Liver (tissue), 7 donors: ENCODE measurements at regions not wholly inside any gene's neighbourhood (a gene's known extent, or its start where the extent isn't known, plus 50 kb on each side); places are given as distances from the start of the nearest gene placed in this dataset.

Experiments
- DNase-seq: peaks from one replicate; pipeline ENCODE4 v3.0.0-alpha.2; 2017; ENCODE audit warnings: low spot score
- H3K27ac ChIP-seq, 2 donors: one replicate each; pipeline ENCODE4 v1.7.0; 2013; ENCODE audit warnings: inconsistent platforms in 2 of 2, low read length in 2 of 2, control low read depth in 1 of 2, low read depth in 1 of 2, mild to moderate bottlenecking in 1 of 2
- H3K27me3 ChIP-seq, 4 donors: one replicate each; pipeline versions ENCODE4 v1.6.1 to v1.7.0; 2013; ENCODE audit warnings: low read length in 3 of 4, inconsistent platforms in 1 of 4, mild to moderate bottlenecking in 1 of 4, moderate library complexity in 1 of 4; ENCODE audit not compliant: control insufficient read depth in 4 of 4, insufficient read depth in 4 of 4
- H3K36me3 ChIP-seq, 4 donors: one replicate each; pipeline versions ENCODE4 v1.6.1 to v1.7.0; 2013; ENCODE audit warnings: low read length in 3 of 4, mild to moderate bottlenecking in 3 of 4, low read depth in 1 of 4, moderate library complexity in 1 of 4; ENCODE audit not compliant: control insufficient read depth in 4 of 4, insufficient read depth in 3 of 4
- H3K4me1 ChIP-seq, 4 donors: one replicate each; pipeline versions ENCODE4 v1.6.1 to v1.7.0; 2013; ENCODE audit warnings: low read length in 3 of 4, mild to moderate bottlenecking in 3 of 4, moderate library complexity in 1 of 4; ENCODE audit not compliant: control insufficient read depth in 4 of 4, insufficient read depth in 4 of 4
- H3K4me3 ChIP-seq, 3 donors: one replicate each; pipeline versions ENCODE4 v1.6.1 to v1.7.0; 2013; ENCODE audit warnings: low read length in 3 of 3, control low read depth in 1 of 3, low read depth in 1 of 3, mild to moderate bottlenecking in 1 of 3
- H3K9ac ChIP-seq, 2 donors: one replicate each; pipeline ENCODE4 v1.7.0; 2013; ENCODE audit warnings: low read length in 2 of 2, mild to moderate bottlenecking in 2 of 2, moderate library complexity in 2 of 2, control low read depth in 1 of 2, low read depth in 1 of 2
- H3K9me3 ChIP-seq, 4 donors: one replicate each; pipeline versions ENCODE4 v1.6.1 to v1.7.0; 2013; ENCODE audit warnings: low read length in 3 of 4; ENCODE audit not compliant: control insufficient read depth in 4 of 4
- ATF3 ChIP-seq: IDR thresholded peaks from 2 replicates; pipeline ENCODE4 v1.6.1; 2016; ENCODE audit warnings: antibody characterized with exemption
- EGR1 ChIP-seq, 2 donors: IDR thresholded peaks; 2 replicates each; pipeline ENCODE4 v1.6.1; 2016 to 2018; ENCODE audit warnings: antibody characterized with exemption in 2 of 2, low read depth in 2 of 2
- FOXA1 ChIP-seq: IDR thresholded peaks from 2 replicates; pipeline ENCODE4 v1.6.1; 2016; ENCODE audit warnings: antibody characterized with exemption
- FOXA2 ChIP-seq: IDR thresholded peaks from 2 replicates; pipeline ENCODE4 v1.6.1; 2016; ENCODE audit warnings: antibody characterized with exemption
- GABPA ChIP-seq, 2 donors: IDR thresholded peaks in 1 of 2; conservative IDR thresholded peaks in 1 of 2; 2 replicates each; pipeline ENCODE4 v1.6.1; 2016; ENCODE audit warnings: antibody characterized with exemption in 2 of 2, mild to moderate bottlenecking in 1 of 2, moderate library complexity in 1 of 2
- HNF4A ChIP-seq, 2 donors: conservative IDR thresholded peaks; 2 replicates each; pipeline ENCODE4 v1.6.1; 2016; ENCODE audit warnings: antibody characterized with exemption in 2 of 2, mild to moderate bottlenecking in 2 of 2
- HNF4G ChIP-seq: IDR thresholded peaks from 2 replicates; pipeline ENCODE4 v1.6.1; 2016; ENCODE audit warnings: antibody characterized with exemption
- JUND ChIP-seq, 2 donors: IDR thresholded peaks; 2 replicates each; pipeline ENCODE4 v1.6.1; 2016; ENCODE audit warnings: antibody characterized with exemption in 2 of 2
- MAX ChIP-seq: IDR thresholded peaks from 2 replicates; pipeline ENCODE4 v1.6.1; 2016; ENCODE audit warnings: antibody characterized with exemption
- NR2F2 ChIP-seq: IDR thresholded peaks from 2 replicates; pipeline ENCODE4 v1.6.1; 2016; ENCODE audit warnings: antibody characterized with exemption
- RAD21 ChIP-seq, 2 donors: IDR thresholded peaks; 2 replicates each; pipeline ENCODE4 v1.6.1; 2016; ENCODE audit warnings: antibody characterized with exemption in 2 of 2, mild to moderate bottlenecking in 2 of 2
- RXRA ChIP-seq, 2 donors: IDR thresholded peaks; 2 replicates each; pipeline ENCODE4 v1.6.1; 2017 to 2018; ENCODE audit warnings: antibody characterized with exemption in 2 of 2, mild to moderate bottlenecking in 1 of 2
- SP1 ChIP-seq: IDR thresholded peaks from 2 replicates; pipeline ENCODE4 v1.6.1; 2018; ENCODE audit warnings: antibody characterized with exemption, mild to moderate bottlenecking
- TAF1 ChIP-seq: conservative IDR thresholded peaks from 2 replicates; pipeline ENCODE4 v1.6.1; 2016; ENCODE audit warnings: antibody characterized with exemption, mild to moderate bottlenecking
- YY1 ChIP-seq: IDR thresholded peaks from 2 replicates; pipeline ENCODE4 v1.6.1; 2016; ENCODE audit warnings: antibody characterized with exemption, mild to moderate bottlenecking
- ZBTB33 ChIP-seq: IDR thresholded peaks from 2 replicates; pipeline ENCODE4 v1.6.1; 2016; ENCODE audit warnings: antibody characterized with exemption
- WGBS: extraction: QIAGEN DNeasy Blood & Tissue Kit; methylation state at CpG from one replicate; pipeline ENCODE4 v1.1.7; 2013; 5-methylcytosine and 5-hydroxymethylcytosine counted together
- TF ChIP-seq, protein P1 (sequence below): IDR thresholded peaks from 2 replicates; pipeline ENCODE4 v1.6.1; 2016; ENCODE audit warnings: antibody characterized with exemption, mild to moderate bottlenecking
- donor health status: healthy.
- donor health status: healthy.
- donor health status: healthy.
- donor health status: healthy.

GRCh38 chr2:65939687-65940086, 495.2 kb upstream of the MEIS1 start:
- DNase-seq: no peak
- Histone ChIP-seq H3K4me3 (no peak overlapping the region), H3K36me3 (no peaks in the 10 kb centered on the region), H3K9me3 (peaks cover 0 to 4% (median 0%) of the 10 kb centered on the region in 4 donors), H3K27ac (no peak overlapping the region), H3K27me3 (no peaks in the 10 kb centered on the region), H3K9ac (no peak overlapping the region), H3K4me1 (no peaks in the 10 kb centered on the region)
- 82% methylated on average over 2 of the region's 2 CpGs for WGBS
- TF ChIP-seq GABPA (IDR thresholded peaks at IDR 0.05 in 1 of 2, conservative IDR thresholded peaks at IDR 0.05 in 1 of 2): no peak
- no peak for TF ChIP-seq HNF4A (conservative IDR thresholded peaks at IDR 0.05)
- TF ChIP-seq MAX: no peak
- no peak for TF ChIP-seq JUND (IDR thresholded peaks at IDR 0.05)
- TF ChIP-seq, protein P1, sequence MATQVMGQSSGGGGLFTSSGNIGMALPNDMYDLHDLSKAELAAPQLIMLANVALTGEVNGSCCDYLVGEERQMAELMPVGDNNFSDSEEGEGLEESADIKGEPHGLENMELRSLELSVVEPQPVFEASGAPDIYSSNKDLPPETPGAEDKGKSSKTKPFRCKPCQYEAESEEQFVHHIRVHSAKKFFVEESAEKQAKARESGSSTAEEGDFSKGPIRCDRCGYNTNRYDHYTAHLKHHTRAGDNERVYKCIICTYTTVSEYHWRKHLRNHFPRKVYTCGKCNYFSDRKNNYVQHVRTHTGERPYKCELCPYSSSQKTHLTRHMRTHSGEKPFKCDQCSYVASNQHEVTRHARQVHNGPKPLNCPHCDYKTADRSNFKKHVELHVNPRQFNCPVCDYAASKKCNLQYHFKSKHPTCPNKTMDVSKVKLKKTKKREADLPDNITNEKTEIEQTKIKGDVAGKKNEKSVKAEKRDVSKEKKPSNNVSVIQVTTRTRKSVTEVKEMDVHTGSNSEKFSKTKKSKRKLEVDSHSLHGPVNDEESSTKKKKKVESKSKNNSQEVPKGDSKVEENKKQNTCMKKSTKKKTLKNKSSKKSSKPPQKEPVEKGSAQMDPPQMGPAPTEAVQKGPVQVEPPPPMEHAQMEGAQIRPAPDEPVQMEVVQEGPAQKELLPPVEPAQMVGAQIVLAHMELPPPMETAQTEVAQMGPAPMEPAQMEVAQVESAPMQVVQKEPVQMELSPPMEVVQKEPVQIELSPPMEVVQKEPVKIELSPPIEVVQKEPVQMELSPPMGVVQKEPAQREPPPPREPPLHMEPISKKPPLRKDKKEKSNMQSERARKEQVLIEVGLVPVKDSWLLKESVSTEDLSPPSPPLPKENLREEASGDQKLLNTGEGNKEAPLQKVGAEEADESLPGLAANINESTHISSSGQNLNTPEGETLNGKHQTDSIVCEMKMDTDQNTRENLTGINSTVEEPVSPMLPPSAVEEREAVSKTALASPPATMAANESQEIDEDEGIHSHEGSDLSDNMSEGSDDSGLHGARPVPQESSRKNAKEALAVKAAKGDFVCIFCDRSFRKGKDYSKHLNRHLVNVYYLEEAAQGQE: no peak
- no peak for TF ChIP-seq FOXA1
- no peak for TF ChIP-seq FOXA2

GRCh38 chr2:65937379-65938160, 497.4 kb upstream of the MEIS1 start:
- Histone ChIP-seq H3K9me3 (no peaks in the 10 kb centered on the region), H3K27me3 (no peaks in the 10 kb centered on the region), H3K27ac (no peak overlapping the region), H3K9ac (no peak overlapping the region), H3K4me3 (no peak overlapping the region), H3K36me3 (no peaks in the 10 kb centered on the region), H3K4me1 (no peaks in the 10 kb centered on the region)
- no peak for DNase-seq
- 83% methylated on average over 3 of the region's 3 CpGs for WGBS
- TF ChIP-seq, protein P1: no peak
- TF ChIP-seq YY1 (no peak), GABPA (IDR thresholded peaks at IDR 0.05 in 1 of 2, conservative IDR thresholded peaks at IDR 0.05 in 1 of 2) (no peak), TAF1 (no peak), FOXA2 (no peak), RAD21 (IDR thresholded peaks at IDR 0.05) (no peak), JUND (IDR thresholded peaks at IDR 0.05) (no peak), EGR1 (IDR thresholded peaks at IDR 0.05; ENCODE audit: low read depth in 2 of 2) (no peak), RXRA (IDR thresholded peaks at IDR 0.05) (no peak), SP1 (no peak), ZBTB33 (no peak), NR2F2 (no peak), ATF3 (no peak), HNF4A (conservative IDR thresholded peaks at IDR 0.05) (no peak), HNF4G (no peak), FOXA1 (no peak)
